Ishikawa (cell line): ENCODE measurements at regions not wholly inside any gene's neighbourhood (a gene's known extent, or its start where the extent isn't known, plus 50 kb on each side); places are given as distances from the start of the nearest gene placed in this dataset.

Experiments
- CEBPB ChIP-seq: IDR thresholded peaks from 2 replicates; pipeline ENCODE4 v1.6.1; 2012
- CREB1 ChIP-seq: IDR thresholded peaks from 2 replicates; pipeline ENCODE4 v1.6.1; 2012; ENCODE audit warnings: low read depth
- EGR1 ChIP-seq: IDR thresholded peaks from 2 replicates; pipeline ENCODE4 v1.6.1; 2012
- EP300 ChIP-seq: IDR thresholded peaks from 2 replicates; pipeline ENCODE4 v1.6.1; 2012; ENCODE audit warnings: borderline replicate concordance
- FOXM1 ChIP-seq: IDR thresholded peaks from 2 replicates; pipeline ENCODE4 v1.6.1; 2012; ENCODE audit warnings: low read depth, borderline replicate concordance
- NFIC ChIP-seq: IDR thresholded peaks from 2 replicates; pipeline ENCODE4 v1.6.1; 2012
- RAD21 ChIP-seq: IDR thresholded peaks from 2 replicates; pipeline ENCODE4 v1.6.1; 2012; ENCODE audit warnings: low read depth
- TAF1 ChIP-seq: IDR thresholded peaks from 2 replicates; pipeline ENCODE4 v1.6.1; 2012; ENCODE audit warnings: low read depth, mild to moderate bottlenecking
- TCF12 ChIP-seq: IDR thresholded peaks from 2 replicates; pipeline ENCODE4 v1.6.1; 2012; ENCODE audit warnings: low read depth
- TEAD4 ChIP-seq: IDR thresholded peaks from 2 replicates; pipeline ENCODE4 v1.6.1; 2012
- YY1 ChIP-seq: IDR thresholded peaks from 2 replicates; pipeline ENCODE4 v1.6.1; 2012; ENCODE audit warnings: low read depth
- ZBTB7A ChIP-seq: IDR thresholded peaks from 2 replicates; pipeline ENCODE4 v1.6.1; 2012; ENCODE audit warnings: low read depth
- TF ChIP-seq, protein P1 (sequence below): IDR thresholded peaks from 2 replicates; pipeline ENCODE4 v1.6.1; 2012
- TF ChIP-seq, protein P2 (sequence below): IDR thresholded peaks from 2 replicates; pipeline ENCODE4 v1.6.1; 2012; ENCODE audit warnings: low read depth, mild to moderate bottlenecking
- TF ChIP-seq, protein P3 (sequence below): IDR thresholded peaks from 2 replicates; pipeline ENCODE4 v1.6.1; 2012

DNA sequence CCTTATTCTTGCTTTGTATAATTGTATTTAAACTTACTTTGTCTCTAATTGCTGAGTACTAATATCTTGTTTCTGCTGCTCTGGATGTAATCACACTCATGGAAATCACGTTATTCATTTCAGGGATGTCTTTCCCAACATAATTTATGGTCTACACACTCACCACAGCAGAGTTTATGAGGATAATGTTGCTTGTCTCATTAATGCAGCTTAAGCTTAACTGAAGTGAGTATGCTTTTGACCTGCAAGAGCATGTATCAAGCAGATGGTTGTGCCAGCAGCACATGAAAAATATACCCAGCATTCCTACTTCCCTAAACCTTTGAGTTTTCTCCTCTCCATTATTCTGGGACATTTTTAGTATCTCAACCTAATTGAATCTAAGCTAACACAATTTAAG is 1080.9 kb downstream of the SLITRK5 start:
- TF ChIP-seq EP300, result no peak
- no peak for TF ChIP-seq TCF12
- TF ChIP-seq CREB1, result no peak
- no peak for TF ChIP-seq EGR1
- TF ChIP-seq CEBPB, result no peak
- TF ChIP-seq TAF1, result no peak
- TF ChIP-seq, protein P1, sequence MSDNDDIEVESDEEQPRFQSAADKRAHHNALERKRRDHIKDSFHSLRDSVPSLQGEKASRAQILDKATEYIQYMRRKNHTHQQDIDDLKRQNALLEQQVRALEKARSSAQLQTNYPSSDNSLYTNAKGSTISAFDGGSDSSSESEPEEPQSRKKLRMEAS, result no peak
- TF ChIP-seq, protein P2, sequence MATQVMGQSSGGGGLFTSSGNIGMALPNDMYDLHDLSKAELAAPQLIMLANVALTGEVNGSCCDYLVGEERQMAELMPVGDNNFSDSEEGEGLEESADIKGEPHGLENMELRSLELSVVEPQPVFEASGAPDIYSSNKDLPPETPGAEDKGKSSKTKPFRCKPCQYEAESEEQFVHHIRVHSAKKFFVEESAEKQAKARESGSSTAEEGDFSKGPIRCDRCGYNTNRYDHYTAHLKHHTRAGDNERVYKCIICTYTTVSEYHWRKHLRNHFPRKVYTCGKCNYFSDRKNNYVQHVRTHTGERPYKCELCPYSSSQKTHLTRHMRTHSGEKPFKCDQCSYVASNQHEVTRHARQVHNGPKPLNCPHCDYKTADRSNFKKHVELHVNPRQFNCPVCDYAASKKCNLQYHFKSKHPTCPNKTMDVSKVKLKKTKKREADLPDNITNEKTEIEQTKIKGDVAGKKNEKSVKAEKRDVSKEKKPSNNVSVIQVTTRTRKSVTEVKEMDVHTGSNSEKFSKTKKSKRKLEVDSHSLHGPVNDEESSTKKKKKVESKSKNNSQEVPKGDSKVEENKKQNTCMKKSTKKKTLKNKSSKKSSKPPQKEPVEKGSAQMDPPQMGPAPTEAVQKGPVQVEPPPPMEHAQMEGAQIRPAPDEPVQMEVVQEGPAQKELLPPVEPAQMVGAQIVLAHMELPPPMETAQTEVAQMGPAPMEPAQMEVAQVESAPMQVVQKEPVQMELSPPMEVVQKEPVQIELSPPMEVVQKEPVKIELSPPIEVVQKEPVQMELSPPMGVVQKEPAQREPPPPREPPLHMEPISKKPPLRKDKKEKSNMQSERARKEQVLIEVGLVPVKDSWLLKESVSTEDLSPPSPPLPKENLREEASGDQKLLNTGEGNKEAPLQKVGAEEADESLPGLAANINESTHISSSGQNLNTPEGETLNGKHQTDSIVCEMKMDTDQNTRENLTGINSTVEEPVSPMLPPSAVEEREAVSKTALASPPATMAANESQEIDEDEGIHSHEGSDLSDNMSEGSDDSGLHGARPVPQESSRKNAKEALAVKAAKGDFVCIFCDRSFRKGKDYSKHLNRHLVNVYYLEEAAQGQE, result no peak
- no peak for TF ChIP-seq FOXM1
- no peak for TF ChIP-seq NFIC
- TF ChIP-seq TEAD4, result no peak
- no peak for TF ChIP-seq RAD21

DNA sequence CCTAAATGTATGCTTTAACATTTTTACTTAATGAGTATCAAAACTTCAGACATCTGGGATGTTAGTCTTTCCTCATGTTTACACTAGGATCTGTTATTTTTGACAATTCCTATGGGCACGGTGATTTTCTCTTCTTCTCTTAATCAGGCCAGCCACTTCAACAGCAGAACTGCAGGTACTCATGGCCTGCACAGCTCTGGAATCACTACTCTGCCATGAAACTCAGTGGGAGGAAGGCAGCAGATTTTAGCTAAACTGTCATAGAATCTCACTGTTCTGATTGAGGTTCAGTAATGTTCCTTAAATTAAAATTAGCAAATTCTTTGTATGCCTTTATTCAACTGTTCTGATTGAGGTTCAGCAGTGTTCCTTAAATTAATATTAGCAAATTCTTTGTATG is 1083.0 kb downstream of the SLITRK5 start:
- TF ChIP-seq NFIC, result no peak
- no peak for TF ChIP-seq TCF12
- no peak for TF ChIP-seq EP300
- TF ChIP-seq, protein P1, result no peak
- no peak for TF ChIP-seq FOXM1
- no peak for TF ChIP-seq YY1
- no peak for TF ChIP-seq RAD21
- no peak for TF ChIP-seq TEAD4

DNA sequence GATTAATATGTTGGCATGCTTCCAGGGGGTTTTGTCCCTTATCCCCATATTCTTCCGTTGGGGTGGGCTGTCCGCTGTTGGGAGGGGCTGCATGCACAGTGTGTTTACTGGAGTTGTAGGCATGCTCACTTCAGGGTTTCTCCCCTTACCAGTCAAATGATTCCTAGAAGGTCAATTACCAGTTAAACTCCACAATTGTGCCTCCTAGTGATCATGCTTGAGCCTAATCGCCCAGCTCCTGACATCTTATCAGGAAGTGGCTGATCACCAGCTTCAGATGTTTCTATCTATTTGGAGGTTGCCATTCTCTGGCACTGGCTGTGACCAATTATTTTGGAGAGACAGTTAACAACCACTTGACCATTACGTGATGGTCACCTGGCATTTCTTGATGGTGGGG is 1090.0 kb downstream of the SLITRK5 start:
- no peak for TF ChIP-seq ZBTB7A
- TF ChIP-seq TAF1, result no peak
- TF ChIP-seq, protein P3, sequence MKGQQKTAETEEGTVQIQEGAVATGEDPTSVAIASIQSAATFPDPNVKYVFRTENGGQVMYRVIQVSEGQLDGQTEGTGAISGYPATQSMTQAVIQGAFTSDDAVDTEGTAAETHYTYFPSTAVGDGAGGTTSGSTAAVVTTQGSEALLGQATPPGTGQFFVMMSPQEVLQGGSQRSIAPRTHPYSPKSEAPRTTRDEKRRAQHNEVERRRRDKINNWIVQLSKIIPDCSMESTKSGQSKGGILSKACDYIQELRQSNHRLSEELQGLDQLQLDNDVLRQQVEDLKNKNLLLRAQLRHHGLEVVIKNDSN, result no peak
- no peak for TF ChIP-seq FOXM1
- TF ChIP-seq NFIC, result no peak
- no peak for TF ChIP-seq RAD21

- TF ChIP-seq YY1 (no peak), RAD21 (no peak), EGR1 (no peak), FOXM1 (no peak), NFIC (no peak), TEAD4 (no peak), EP300 (no peak), ZBTB7A (no peak), TAF1 (no peak), TCF12 (no peak), CEBPB (no peak), CREB1 (no peak)
- TF ChIP-seq, protein P3, result no peak
- TF ChIP-seq, protein P2, result no peak
- TF ChIP-seq, protein P1, result no peak
Measured at GRCh38 chr13:88764103-88764502, 1092.9 kb downstream of the SLITRK5 start.

DNA sequence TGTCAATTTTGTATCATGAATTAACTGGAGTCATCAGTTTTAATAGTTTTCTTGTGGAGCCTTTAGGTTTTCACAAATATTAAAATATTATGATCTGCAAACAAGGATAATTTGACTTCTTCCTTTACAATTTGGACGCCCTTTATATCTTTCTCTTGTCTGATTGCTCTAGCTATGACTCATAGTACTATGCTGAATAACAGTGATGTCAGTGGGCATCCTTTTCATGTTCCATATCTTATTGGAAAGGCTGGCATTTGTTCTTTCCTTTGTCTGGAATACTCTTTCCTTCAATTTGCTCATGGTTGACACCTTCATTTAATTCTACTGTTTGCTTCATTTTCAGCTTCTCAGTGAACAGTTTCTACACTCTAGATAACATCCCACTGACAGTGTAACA is 1129.3 kb downstream of the SLITRK5 start:
- TF ChIP-seq, protein P1, result no peak
- TF ChIP-seq, protein P3, result no peak

DNA sequence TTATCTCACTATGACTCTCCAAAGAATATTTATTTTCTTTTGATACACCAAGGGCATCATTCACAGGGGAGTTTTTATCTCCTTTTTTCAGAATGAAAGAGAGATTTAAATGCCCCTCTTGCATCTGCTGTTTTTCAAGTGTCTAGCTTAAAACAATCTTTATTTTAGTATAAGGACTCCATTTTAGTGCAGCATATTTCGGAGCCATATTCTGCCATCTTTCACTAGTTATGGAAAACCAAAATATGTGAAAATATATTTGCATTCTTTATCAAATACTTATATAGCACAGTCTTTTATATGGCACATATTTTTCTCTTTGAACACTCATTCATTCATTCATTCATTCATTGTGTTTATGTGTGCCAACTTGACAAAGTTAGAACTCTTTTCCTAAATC is 1130.2 kb downstream of the SLITRK5 start:
- no peak for TF ChIP-seq YY1
- no peak for TF ChIP-seq ZBTB7A
- no peak for TF ChIP-seq EGR1
- TF ChIP-seq CEBPB, result no peak
- no peak for TF ChIP-seq TEAD4
- TF ChIP-seq, protein P2, result no peak
- TF ChIP-seq FOXM1, result no peak
- TF ChIP-seq, protein P1, result no peak
- no peak for TF ChIP-seq EP300
- no peak for TF ChIP-seq TAF1
- TF ChIP-seq TCF12, result no peak
- no peak for TF ChIP-seq NFIC
- TF ChIP-seq, protein P3, result no peak
- no peak for TF ChIP-seq RAD21
- TF ChIP-seq CREB1, result no peak
